Nephron (organoid): ENCODE measurements at regions not wholly inside any gene's neighbourhood (a gene's known extent, or its start where the extent isn't known, plus 50 kb on each side); places are given as distances from the start of the nearest gene placed in this dataset.
"Not testable (repeated sequence)": the region's sequence is repeated elsewhere in the genome, so short reads cannot be mapped to it uniquely, and the experiment has no call there.

Experiments
- H3K27ac Mint-ChIP-seq, 3 experiments: 2 replicates each; pipeline ENCODE4 v1.8.0; 2020; ENCODE audit warnings: mixed read lengths in 3 of 3, mild to moderate bottlenecking in 2 of 3, moderate library complexity in 1 of 3
- H3K27me3 Mint-ChIP-seq: 2 replicates; pipeline ENCODE4 v1.8.0; 2021; ENCODE audit warnings: low read depth, mild to moderate bottlenecking, moderate library complexity, mixed read lengths
- H3K36me3 Mint-ChIP-seq: 2 replicates; pipeline ENCODE4 v1.8.0; 2020; ENCODE audit warnings: low read depth, mixed read lengths
- H3K4me1 Mint-ChIP-seq: 2 replicates; pipeline ENCODE4 v1.8.0; 2020; ENCODE audit warnings: mixed read lengths
- H3K4me3 Mint-ChIP-seq, 3 experiments: 2 replicates each; pipeline ENCODE4 v1.8.0; 2020; ENCODE audit warnings: mild to moderate bottlenecking in 3 of 3, mixed read lengths in 3 of 3, moderate library complexity in 2 of 3
- H3K9me3 Mint-ChIP-seq: 2 replicates; pipeline ENCODE4 v1.8.0; 2020; ENCODE audit warnings: mixed read lengths
- TF ChIP-seq, protein P1 (sequence below), 3 experiments: fragments of 200-600 bp; sonication (generic); IDR thresholded peaks; one replicate each; pipeline ENCODE4 v1.5.0; 2021; ENCODE audit warnings: antibody characterized with exemption in 3 of 3; ENCODE audit not compliant: unreplicated experiment in 3 of 3

DNA sequence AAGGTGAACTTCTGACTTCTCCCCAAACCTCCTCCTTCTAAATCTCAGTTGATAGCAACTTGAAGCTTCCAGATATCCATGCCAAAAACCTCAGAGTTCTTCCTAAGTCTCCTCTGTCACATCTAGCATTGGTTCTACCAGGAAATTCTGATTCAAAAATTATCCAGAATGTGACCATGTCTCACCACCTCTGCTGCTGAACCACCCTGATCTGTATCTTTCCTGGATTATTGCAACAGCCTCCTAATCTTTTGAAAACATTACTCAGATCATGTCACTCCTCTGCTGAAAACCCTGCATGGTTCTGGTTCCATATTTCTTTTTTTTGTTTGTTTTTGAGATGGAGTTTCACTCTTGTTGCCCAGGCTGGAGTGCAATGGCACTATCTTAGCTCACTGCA, 78.7 kb upstream of the TNFSF11 start:
- no peak overlapping the region for H3K4me3 Mint-ChIP-seq
- H3K27ac Mint-ChIP-seq = no peak overlapping the region
- no peaks in the 10 kb centered on the region for H3K36me3 Mint-ChIP-seq
- H3K9me3 Mint-ChIP-seq = no peaks in the 10 kb centered on the region
- H3K27me3 Mint-ChIP-seq = peaks cover 41% of the 10 kb centered on the region
- TF ChIP-seq, protein P1, sequence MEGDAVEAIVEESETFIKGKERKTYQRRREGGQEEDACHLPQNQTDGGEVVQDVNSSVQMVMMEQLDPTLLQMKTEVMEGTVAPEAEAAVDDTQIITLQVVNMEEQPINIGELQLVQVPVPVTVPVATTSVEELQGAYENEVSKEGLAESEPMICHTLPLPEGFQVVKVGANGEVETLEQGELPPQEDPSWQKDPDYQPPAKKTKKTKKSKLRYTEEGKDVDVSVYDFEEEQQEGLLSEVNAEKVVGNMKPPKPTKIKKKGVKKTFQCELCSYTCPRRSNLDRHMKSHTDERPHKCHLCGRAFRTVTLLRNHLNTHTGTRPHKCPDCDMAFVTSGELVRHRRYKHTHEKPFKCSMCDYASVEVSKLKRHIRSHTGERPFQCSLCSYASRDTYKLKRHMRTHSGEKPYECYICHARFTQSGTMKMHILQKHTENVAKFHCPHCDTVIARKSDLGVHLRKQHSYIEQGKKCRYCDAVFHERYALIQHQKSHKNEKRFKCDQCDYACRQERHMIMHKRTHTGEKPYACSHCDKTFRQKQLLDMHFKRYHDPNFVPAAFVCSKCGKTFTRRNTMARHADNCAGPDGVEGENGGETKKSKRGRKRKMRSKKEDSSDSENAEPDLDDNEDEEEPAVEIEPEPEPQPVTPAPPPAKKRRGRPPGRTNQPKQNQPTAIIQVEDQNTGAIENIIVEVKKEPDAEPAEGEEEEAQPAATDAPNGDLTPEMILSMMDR (IDR thresholded peaks at IDR 0.05; ENCODE audit: unreplicated experiment in 3 of 3) = no peak
- no peaks in the 10 kb centered on the region for H3K4me1 Mint-ChIP-seq

DNA sequence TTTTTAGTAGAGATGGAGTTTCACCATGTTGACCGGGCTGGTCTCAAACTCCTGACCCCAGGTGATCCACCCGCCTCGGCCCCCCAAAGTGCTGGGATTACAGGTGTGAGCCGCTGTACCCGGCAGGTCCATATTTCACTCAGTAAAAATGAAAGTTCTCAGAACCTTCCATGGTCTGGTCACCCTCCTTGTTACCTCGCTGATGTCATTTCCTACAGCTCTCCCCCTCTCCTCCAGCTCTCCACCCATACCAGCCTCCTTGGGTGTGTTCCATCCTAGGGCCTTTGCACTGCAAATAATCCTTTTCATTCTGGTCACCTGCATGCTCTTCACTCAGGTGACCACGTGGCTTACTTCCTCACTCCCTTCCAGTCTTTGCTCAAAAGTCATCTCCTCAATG, 78.2 kb upstream of the TNFSF11 start:
- H3K9me3 Mint-ChIP-seq = peaks cover 2% of the 10 kb centered on the region
- TF ChIP-seq, protein P1 (IDR thresholded peaks at IDR 0.05; ENCODE audit: unreplicated experiment in 3 of 3) = no peak
- peaks cover 41% of the 10 kb centered on the region for H3K27me3 Mint-ChIP-seq
- no peaks in the 10 kb centered on the region for H3K4me1 Mint-ChIP-seq
- no peak overlapping the region for H3K4me3 Mint-ChIP-seq
- no peaks in the 10 kb centered on the region for H3K36me3 Mint-ChIP-seq
- no peak overlapping the region for H3K27ac Mint-ChIP-seq

DNA sequence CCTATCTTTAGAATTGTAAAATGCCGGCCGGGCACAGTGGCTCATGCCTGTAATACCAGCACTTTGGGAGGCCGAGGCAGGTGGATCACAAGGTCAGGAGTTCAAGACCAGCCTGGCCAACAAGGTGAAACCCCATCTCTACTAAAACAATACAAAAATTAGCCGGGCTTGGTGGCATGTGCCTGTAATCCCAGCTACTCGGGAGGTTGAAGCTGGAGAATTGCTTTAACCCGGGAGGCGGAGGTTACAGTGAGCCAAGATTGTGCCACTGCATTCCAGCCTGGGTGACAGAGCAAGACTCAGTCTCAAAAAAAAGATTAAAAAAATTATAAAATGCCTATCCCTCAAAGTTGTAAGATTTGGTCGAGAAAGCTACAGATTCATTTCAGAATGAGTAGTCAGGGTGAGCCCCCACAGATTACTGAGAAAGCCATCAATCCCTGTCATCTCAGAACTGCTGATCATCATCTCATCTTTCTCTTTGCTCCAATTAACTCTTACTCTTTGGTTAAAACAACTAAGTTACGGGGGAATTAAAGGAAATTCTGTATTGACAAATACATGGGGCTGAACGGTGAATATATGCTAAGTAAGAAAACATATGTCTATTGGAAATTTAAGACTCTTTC, 76.9 kb upstream of the TNFSF11 start:
- not testable (repeated sequence) for H3K9me3 Mint-ChIP-seq, H3K36me3 Mint-ChIP-seq, H3K4me1 Mint-ChIP-seq, H3K4me3 Mint-ChIP-seq, H3K27ac Mint-ChIP-seq
- peaks cover 36% of the 10 kb centered on the region for H3K27me3 Mint-ChIP-seq

DNA sequence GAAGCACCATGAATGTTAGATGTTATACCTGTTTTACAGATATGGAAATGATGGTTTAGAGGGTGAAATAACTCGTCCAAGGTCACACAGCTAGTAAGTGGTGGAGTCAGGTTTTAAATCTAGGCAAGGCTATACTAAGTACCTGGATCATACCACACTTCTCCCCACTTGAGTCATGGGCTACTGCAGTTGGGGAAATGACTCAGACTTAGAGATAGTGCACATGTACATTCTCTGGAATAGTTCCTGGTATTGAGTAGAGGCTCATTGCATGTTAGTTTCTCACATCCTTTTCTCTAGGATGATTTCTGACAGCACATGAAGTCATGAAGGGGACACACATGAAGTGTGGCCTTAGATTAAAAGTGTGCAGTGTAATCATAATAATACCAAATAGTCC, 76.2 kb upstream of the TNFSF11 start:
- Mint-ChIP-seq H3K9me3 (peaks cover 3% of the 10 kb centered on the region), H3K27me3 (peaks cover 36% of the 10 kb centered on the region), H3K4me3 (no peak overlapping the region), H3K36me3 (no peaks in the 10 kb centered on the region), H3K4me1 (no peaks in the 10 kb centered on the region), H3K27ac (no peak overlapping the region)
- TF ChIP-seq, protein P1 (IDR thresholded peaks at IDR 0.05; ENCODE audit: unreplicated experiment in 3 of 3) = no peak

DNA sequence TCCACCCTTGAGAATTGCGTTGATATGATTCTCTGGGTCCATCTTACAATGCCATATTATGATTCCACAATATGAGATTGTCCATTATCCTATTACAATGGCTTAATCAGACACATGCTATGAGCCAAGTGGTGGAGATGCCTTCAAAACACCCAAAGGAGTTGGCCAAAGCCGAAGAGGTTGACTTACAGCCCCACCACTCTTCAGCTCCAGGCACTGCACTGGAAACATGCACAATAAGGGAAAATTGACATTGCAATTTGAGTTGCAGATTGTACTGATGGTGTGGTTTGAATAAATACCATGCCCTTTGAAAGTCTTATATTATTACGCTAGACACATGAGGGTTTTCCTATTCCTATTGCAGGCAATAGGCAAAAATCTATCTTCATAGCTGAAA, 75.4 kb upstream of the TNFSF11 start:
- no peaks in the 10 kb centered on the region for H3K36me3 Mint-ChIP-seq
- no peak overlapping the region for H3K27ac Mint-ChIP-seq
- H3K4me3 Mint-ChIP-seq = no peak overlapping the region
- TF ChIP-seq, protein P1 (IDR thresholded peaks at IDR 0.05; ENCODE audit: unreplicated experiment in 3 of 3) = no peak
- peaks cover 3% of the 10 kb centered on the region for H3K9me3 Mint-ChIP-seq
- peaks cover 38% of the 10 kb centered on the region for H3K27me3 Mint-ChIP-seq
- H3K4me1 Mint-ChIP-seq = no peaks in the 10 kb centered on the region
